SK-N-SH treated with all-trans-retinoic acid at 6 μM for 48 hours (cell line): ENCODE measurements at regions not wholly inside any gene's neighbourhood (a gene's known extent, or its start where the extent isn't known, plus 50 kb on each side); places are given as distances from the start of the nearest gene placed in this dataset.

Experiments used
- ATAC-seq: fragments of 200-7000 bp; cut with Tn5 transposase; 3 replicates; pipeline ENCODE4 v1.9.1; 2020; ENCODE audit warnings: mild to moderate bottlenecking, moderate library complexity
- ARNTL ChIP-seq: fragments of 450-650 bp; formaldehyde crosslinking; IDR thresholded peaks from 2 replicates; pipeline ENCODE4 v1.5.0; 2020; ENCODE audit warnings: low read depth, mild to moderate bottlenecking, moderate library complexity, borderline replicate concordance
- CSDC2 ChIP-seq: fragments of 250-450 bp; sonication (Bioruptor Pico); IDR thresholded peaks from 2 replicates; pipeline ENCODE4 v1.5.0; 2020; ENCODE audit warnings: mild to moderate bottlenecking, moderate library complexity
- ESRRG ChIP-seq: fragments of 250-450 bp; sonication (Bioruptor Pico); IDR thresholded peaks from 2 replicates; pipeline ENCODE4 v1.6.1; 2021; ENCODE audit warnings: mild to moderate bottlenecking
- GLIS3 ChIP-seq: fragments of 250-450 bp; sonication (Bioruptor Pico); IDR thresholded peaks from 2 replicates; pipeline ENCODE4 v1.5.0; 2020; ENCODE audit warnings: mild to moderate bottlenecking, moderate library complexity
- ISL1 ChIP-seq: fragments of 250-450 bp; sonication (Bioruptor Pico); IDR thresholded peaks from 2 replicates; pipeline ENCODE4 v2.1.2; 2022; ENCODE audit warnings: mild to moderate bottlenecking, moderate library complexity
- OSR1 ChIP-seq: fragments of 250-450 bp; sonication (Bioruptor Pico); IDR thresholded peaks from 2 replicates; pipeline ENCODE4 v1.8.0; 2022; ENCODE audit warnings: moderate library complexity, mild to moderate bottlenecking, inconsistent platforms
- POU6F1 ChIP-seq: fragments of 250-450 bp; sonication (Bioruptor Pico); IDR thresholded peaks from 2 replicates; pipeline ENCODE4 v1.8.0; 2021; ENCODE audit warnings: low read depth, mild to moderate bottlenecking, moderate library complexity, borderline replicate concordance
- PPARA ChIP-seq: fragments of 250-450 bp; sonication (Bioruptor Pico); IDR thresholded peaks from 2 replicates; pipeline ENCODE4 v1.5.0; 2020; ENCODE audit warnings: mild to moderate bottlenecking, borderline replicate concordance
- RARB ChIP-seq: fragments of 250-450 bp; sonication (Bioruptor Pico); IDR thresholded peaks from 2 replicates; pipeline ENCODE4 v1.8.0; 2021; ENCODE audit warnings: mild to moderate bottlenecking, moderate library complexity
- TCF4 ChIP-seq: fragments of 250-450 bp; sonication (Bioruptor Pico); IDR thresholded peaks from 2 replicates; pipeline ENCODE4 v1.8.0; 2021; ENCODE audit warnings: mild to moderate bottlenecking, moderate library complexity, borderline replicate concordance
- TOX ChIP-seq: fragments of 250-450 bp; sonication (Bioruptor Pico); IDR thresholded peaks from 2 replicates; pipeline ENCODE4 v1.8.0; 2021; ENCODE audit warnings: mild to moderate bottlenecking, moderate library complexity, borderline replicate concordance
- ZC3H10 ChIP-seq: fragments of 250-450 bp; sonication (Bioruptor Pico); IDR thresholded peaks from 2 replicates; pipeline ENCODE4 v1.5.1; 2021; ENCODE audit warnings: mild to moderate bottlenecking, moderate library complexity
- ZFP3 ChIP-seq: fragments of 250-450 bp; sonication (Bioruptor Pico); IDR thresholded peaks from 2 replicates; pipeline ENCODE4 v1.5.0; 2020; ENCODE audit warnings: mild to moderate bottlenecking, moderate library complexity
- ZFP30 ChIP-seq: fragments of 450-650 bp; formaldehyde crosslinking; IDR thresholded peaks from 2 replicates; pipeline ENCODE4 v1.5.0; 2022; ENCODE audit warnings: mild to moderate bottlenecking, moderate library complexity
- ZNF565 ChIP-seq: fragments of 450-650 bp; formaldehyde crosslinking; conservative IDR thresholded peaks from 2 replicates; pipeline ENCODE4 v1.5.0; 2020; ENCODE audit warnings: low read depth, mild to moderate bottlenecking, moderate library complexity
- ZNF8 ChIP-seq: fragments of 450-650 bp; formaldehyde crosslinking; IDR thresholded peaks from 2 replicates; pipeline ENCODE4 v1.5.0; 2020; ENCODE audit warnings: mild to moderate bottlenecking, moderate library complexity
- TF ChIP-seq, protein P1 (sequence below): fragments of 250-450 bp; sonication (Bioruptor Pico); IDR thresholded peaks from 2 replicates; pipeline ENCODE4 v1.5.1; 2021; ENCODE audit warnings: mild to moderate bottlenecking, moderate library complexity
- TF ChIP-seq, protein P2 (sequence below): fragments of 250-450 bp; sonication (Bioruptor Pico); IDR thresholded peaks from 2 replicates; pipeline ENCODE4 v1.5.1; 2020; ENCODE audit warnings: low read depth, mild to moderate bottlenecking, moderate library complexity
- TF ChIP-seq, protein P3 (sequence below): fragments of 250-450 bp; sonication (Bioruptor Pico); IDR thresholded peaks from 2 replicates; pipeline ENCODE4 v1.8.0; 2020; ENCODE audit warnings: mild to moderate bottlenecking, moderate library complexity, borderline replicate concordance

GRCh38 chr1:79547514-79547913 is 541.0 kb upstream of the ADGRL4 start:
- ATAC-seq: no peak
- TF ChIP-seq ZC3H10 (no peak), ARNTL (CRISPR knock-in tag) (no peak), ZNF565 (CRISPR knock-in tag) (no peak), ESRRG (CRISPR knock-in tag) (no peak), PPARA (CRISPR knock-in tag) (no peak), POU6F1 (CRISPR knock-in tag) (no peak), ZFP30 (CRISPR knock-in tag) (no peak), GLIS3 (CRISPR knock-in tag) (no peak), CSDC2 (no peak), TCF4 (no peak)
- TF ChIP-seq, protein P1, sequence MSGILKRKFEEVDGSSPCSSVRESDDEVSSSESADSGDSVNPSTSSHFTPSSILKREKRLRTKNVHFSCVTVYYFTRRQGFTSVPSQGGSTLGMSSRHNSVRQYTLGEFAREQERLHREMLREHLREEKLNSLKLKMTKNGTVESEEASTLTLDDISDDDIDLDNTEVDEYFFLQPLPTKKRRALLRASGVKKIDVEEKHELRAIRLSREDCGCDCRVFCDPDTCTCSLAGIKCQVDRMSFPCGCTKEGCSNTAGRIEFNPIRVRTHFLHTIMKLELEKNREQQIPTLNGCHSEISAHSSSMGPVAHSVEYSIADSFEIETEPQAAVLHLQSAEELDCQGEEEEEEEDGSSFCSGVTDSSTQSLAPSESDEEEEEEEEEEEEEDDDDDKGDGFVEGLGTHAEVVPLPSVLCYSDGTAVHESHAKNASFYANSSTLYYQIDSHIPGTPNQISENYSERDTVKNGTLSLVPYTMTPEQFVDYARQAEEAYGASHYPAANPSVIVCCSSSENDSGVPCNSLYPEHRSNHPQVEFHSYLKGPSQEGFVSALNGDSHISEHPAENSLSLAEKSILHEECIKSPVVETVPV (CRISPR knock-in tag): no peak

GRCh38 chr1:79543394-79543793 is 536.9 kb upstream of the ADGRL4 start:
- TF ChIP-seq TCF4 (no peak), ARNTL (CRISPR knock-in tag) (no peak), POU6F1 (CRISPR knock-in tag) (no peak)
- ATAC-seq: no peak

DNA sequence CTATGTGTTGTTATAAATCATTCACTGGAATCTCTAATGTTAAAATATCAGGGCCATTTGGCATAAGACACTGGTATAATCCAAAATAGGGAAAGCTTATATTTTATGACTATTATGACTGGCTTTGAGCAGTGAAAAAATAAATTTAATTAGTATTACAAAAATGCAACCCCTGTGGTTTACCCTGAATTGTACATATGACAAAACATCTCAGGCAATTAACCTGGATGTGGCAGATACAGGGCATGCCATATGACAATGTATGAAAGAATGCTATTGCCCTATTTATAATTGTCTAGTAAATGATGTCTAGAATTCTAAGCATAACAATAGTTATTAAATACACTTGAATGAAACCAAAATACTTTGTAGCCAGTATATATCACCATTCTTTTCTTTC is 532.5 kb upstream of the ADGRL4 start:
- TF ChIP-seq TOX: peak; percentile 67; the same call in 1 of the 2 replicates
- no peak for TF ChIP-seq PPARA (CRISPR knock-in tag)
- peak; percentile 78 for TF ChIP-seq ISL1 (CRISPR knock-in tag)
- 0 out of 2 replicates have a peak, but pooled peaks have one; percentile 24 for TF ChIP-seq RARB (CRISPR knock-in tag)
- TF ChIP-seq, protein P2, sequence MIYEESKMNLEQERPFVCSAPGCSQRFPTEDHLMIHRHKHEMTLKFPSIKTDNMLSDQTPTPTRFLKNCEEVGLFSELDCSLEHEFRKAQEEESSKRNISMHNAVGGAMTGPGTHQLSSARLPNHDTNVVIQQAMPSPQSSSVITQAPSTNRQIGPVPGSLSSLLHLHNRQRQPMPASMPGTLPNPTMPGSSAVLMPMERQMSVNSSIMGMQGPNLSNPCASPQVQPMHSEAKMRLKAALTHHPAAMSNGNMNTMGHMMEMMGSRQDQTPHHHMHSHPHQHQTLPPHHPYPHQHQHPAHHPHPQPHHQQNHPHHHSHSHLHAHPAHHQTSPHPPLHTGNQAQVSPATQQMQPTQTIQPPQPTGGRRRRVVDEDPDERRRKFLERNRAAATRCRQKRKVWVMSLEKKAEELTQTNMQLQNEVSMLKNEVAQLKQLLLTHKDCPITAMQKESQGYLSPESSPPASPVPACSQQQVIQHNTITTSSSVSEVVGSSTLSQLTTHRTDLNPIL: no peak
- 0 out of 2 replicates have a peak, but pooled peaks have one; percentile 34 for TF ChIP-seq ZC3H10
- TF ChIP-seq, protein P3, sequence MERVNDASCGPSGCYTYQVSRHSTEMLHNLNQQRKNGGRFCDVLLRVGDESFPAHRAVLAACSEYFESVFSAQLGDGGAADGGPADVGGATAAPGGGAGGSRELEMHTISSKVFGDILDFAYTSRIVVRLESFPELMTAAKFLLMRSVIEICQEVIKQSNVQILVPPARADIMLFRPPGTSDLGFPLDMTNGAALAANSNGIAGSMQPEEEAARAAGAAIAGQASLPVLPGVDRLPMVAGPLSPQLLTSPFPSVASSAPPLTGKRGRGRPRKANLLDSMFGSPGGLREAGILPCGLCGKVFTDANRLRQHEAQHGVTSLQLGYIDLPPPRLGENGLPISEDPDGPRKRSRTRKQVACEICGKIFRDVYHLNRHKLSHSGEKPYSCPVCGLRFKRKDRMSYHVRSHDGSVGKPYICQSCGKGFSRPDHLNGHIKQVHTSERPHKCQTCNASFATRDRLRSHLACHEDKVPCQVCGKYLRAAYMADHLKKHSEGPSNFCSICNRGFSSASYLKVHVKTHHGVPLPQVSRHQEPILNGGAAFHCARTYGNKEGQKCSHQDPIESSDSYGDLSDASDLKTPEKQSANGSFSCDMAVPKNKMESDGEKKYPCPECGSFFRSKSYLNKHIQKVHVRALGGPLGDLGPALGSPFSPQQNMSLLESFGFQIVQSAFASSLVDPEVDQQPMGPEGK (CRISPR knock-in tag): 0 out of 2 replicates have a peak, but pooled peaks have one; percentile 50
- TF ChIP-seq, all 23 proteins: peak for 5

DNA sequence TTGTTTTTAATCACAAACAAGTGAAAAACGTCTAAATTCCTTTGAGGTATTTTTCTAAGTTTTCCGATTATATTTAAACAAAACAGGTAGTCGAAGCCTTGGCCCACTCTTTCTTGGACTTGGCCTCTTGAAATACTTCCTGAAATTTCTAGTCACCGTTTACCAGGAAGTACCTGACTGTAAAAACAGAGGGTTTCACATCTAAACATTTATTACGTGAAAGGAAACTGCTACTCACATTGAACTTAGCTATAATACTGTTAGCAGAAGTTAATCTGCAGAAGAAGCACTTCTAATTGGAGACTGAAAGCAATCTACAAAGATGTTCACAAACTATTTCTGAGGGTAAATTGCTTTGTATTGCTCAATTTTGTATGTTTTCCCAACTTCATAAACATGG is 526.0 kb upstream of the ADGRL4 start:
- TF ChIP-seq ZFP30 (CRISPR knock-in tag) (no peak), POU6F1 (CRISPR knock-in tag) (no peak), ZC3H10 (no peak), TOX (no peak), ZNF8 (CRISPR knock-in tag) (no peak), ZFP3 (CRISPR knock-in tag) (no peak), PPARA (CRISPR knock-in tag) (no peak), TCF4 (no peak), OSR1 (CRISPR knock-in tag) (no peak), GLIS3 (CRISPR knock-in tag) (no peak), ESRRG (CRISPR knock-in tag) (no peak)
- TF ChIP-seq, protein P3 (CRISPR knock-in tag): no peak
- ATAC-seq: no peak

More for the DNA sequence above, 532.5 kb upstream of the ADGRL4 start:
- ATAC-seq: peak; percentile 96
